ENCODE measurements at regions not wholly inside any gene's neighbourhood (a gene's known extent, or its start where the extent isn't known, plus 50 kb on each side); places are given as distances from the start of the nearest gene placed in this dataset.

GRCh38 chr10:8254350-8254749, 199.9 kb downstream of the GATA3 start:
- Histone ChIP-seq H3K4me3 (ENCODE audit: insufficient read depth, low read depth, low read length) (no peak overlapping the region), H3K4me2 (ENCODE audit: low read depth, low read length) (no peak overlapping the region), H2BK5ac (ENCODE audit: low read depth, low read length, poor library complexity, severe bottlenecking) (no peak overlapping the region), H2BK120ac (ENCODE audit: low read depth, low read length) (no peak overlapping the region), H3K14ac (replicated peaks; ENCODE audit: low read depth, low read length) (no peak overlapping the region), H4K8ac (ENCODE audit: low read depth in 2 of 2, low read length in 2 of 2) (no peak overlapping the region), H4K5ac (ENCODE audit: low read depth, low read length) (no peak overlapping the region), H3K9ac (ENCODE audit: low read depth, low read length) (no peak overlapping the region), H2BK20ac (ENCODE audit: low read depth, low read length) (no peak overlapping the region), H2AK5ac (ENCODE audit: low read depth, low read length) (no peak overlapping the region), H3K9me3 (ENCODE audit: control insufficient read depth, insufficient read depth, low read length) (peaks cover 14% of the 10 kb centered on the region), H2AK9ac (replicated peaks; ENCODE audit: low read depth, low read length, poor library complexity) (no peak overlapping the region), H3K56ac (ENCODE audit: extremely low read depth, insufficient read depth, low read length) (no peak overlapping the region), H3K4ac (ENCODE audit: low read depth, low read length) (no peak overlapping the region), H4K20me1 (ENCODE audit: insufficient read depth, low read length) (no peaks in the 10 kb centered on the region), H3K36me3 (ENCODE audit: control insufficient read depth, insufficient read depth, low read length) (no peaks in the 10 kb centered on the region), H2AFZ (replicated peaks; ENCODE audit: low read length, poor library complexity) (no peak overlapping the region), H3K23ac (ENCODE audit: low read depth, low read length) (no peak overlapping the region), H3K79me1 (ENCODE audit: low read depth in 1 of 2, low read length in 2 of 2) (no peaks in the 10 kb centered on the region), H2BK15ac (ENCODE audit: low read depth, low read length) (no peak overlapping the region), H3K9me1 (ENCODE audit: insufficient read depth, low read length) (no peaks in the 10 kb centered on the region), H3K18ac (ENCODE audit: low read depth, low read length) (no peak overlapping the region), H3K27ac (ENCODE audit: insufficient read depth, low read length) (no peak overlapping the region), H4K91ac (ENCODE audit: insufficient read depth, low read depth, low read length) (no peak overlapping the region), H3K4me1 (ENCODE audit: control insufficient read depth, insufficient read depth, low read length) (no peaks in the 10 kb centered on the region), H3K27me3 (ENCODE audit: control insufficient read depth, insufficient read depth, low read length) (no peaks in the 10 kb centered on the region)
- intact Hi-C loops (cut with micrococcal nuclease) (no loop called here), in situ Hi-C loops (cut with MboI; ENCODE audit: low sequenced_read_pairs) (no loop called here), dilution Hi-C loops (cut with HindIII; ENCODE audit: low sequenced_read_pairs, unreplicated experiment) (no loop called here)
- ATAC-seq (ENCODE audit: low read depth) (no peak), DNase-seq (no peak)
- WGBS, 2 experiments (ENCODE audit: extremely low coverage in 2 of 2, insufficient read length in 1 of 2) = no CpG with 5 or more reads among the region's 1 CpG
- POLR2A ChIA-PET (ENCODE audit: unreplicated experiment) = no interaction called here
- CTCF ChIA-PET = no interaction called here
- TF ChIP-seq FOS (IDR thresholded peaks at IDR 0.05; ENCODE audit: low read depth, low read length) (no peak), CHD1 (IDR thresholded peaks at IDR 0.05; ENCODE audit: low read depth, low read length) (no peak), MAZ (IDR thresholded peaks at IDR 0.05; ENCODE audit: borderline replicate concordance, low read depth, low read length) (no peak), SMC3 (IDR thresholded peaks at IDR 0.05; ENCODE audit: low read depth, low read length) (no peak), CTCF (conservative IDR thresholded peaks at IDR 0.05; ENCODE audit: low read depth, low read length) (no peak), ELK1 (IDR thresholded peaks at IDR 0.05; ENCODE audit: borderline replicate concordance, low read depth, low read length) (no peak)
- BruUV-seq (replicated peaks) = no TSS peak

All from IMR-90 (cell line).